ENCODE measurements at regions not wholly inside any gene's neighbourhood (a gene's known extent, or its start where the extent isn't known, plus 50 kb on each side); places are given as distances from the start of the nearest gene placed in this dataset.

- Histone ChIP-seq H3K4me1 (ENCODE audit: insufficient read depth, low read length, poor library complexity, severe bottlenecking) (peaks cover 4% of the 10 kb centered on the region), H3K36me3 (ENCODE audit: insufficient read depth, low read length) (no peaks in the 10 kb centered on the region), H3K9me3 (ENCODE audit: low read length) (no peaks in the 10 kb centered on the region; the same call in 1 of the 2 replicates), H3K4me3 (ENCODE audit: low read depth, low read length, poor library complexity, severe bottlenecking) (no peak overlapping the region), H3K79me2 (ENCODE audit: insufficient read depth, low read depth, low read length) (no peaks in the 10 kb centered on the region), H3K27ac (ENCODE audit: low read depth, low read length, poor library complexity, severe bottlenecking) (no peak overlapping the region), H3K4me2 (ENCODE audit: low read length) (no peak overlapping the region), H2AFZ (ENCODE audit: low read length) (no peak overlapping the region), H4K20me1 (ENCODE audit: insufficient read depth, low read length) (no peaks in the 10 kb centered on the region), H3K9me2 (ENCODE audit: insufficient read depth, low read length) (no peaks in the 10 kb centered on the region)
- intact Hi-C loops (cut with micrococcal nuclease; ENCODE audit: unreplicated experiment): loop anchor here (1.0 to 5.0 kb wide), 4 partner anchors 74 to 1051 kb away; no protein-coding TSS in a partner anchor
- no TSS peak for BruUV-seq (replicated peaks)
- POLR2A ChIA-PET: interaction anchor here (0.5 to 1.3 kb wide), 6 partner anchors 15 to 134 kb away, joined by 3 to 4 read pairs (median 4); no protein-coding TSS in a partner anchor
- CTCF ChIA-PET (ENCODE audit: unreplicated experiment): interaction anchor here (0.7 to 2.8 kb wide), 4 partner anchors 14 to 132 kb away, joined by 3 to 24 read pairs (median 6); no protein-coding TSS in a partner anchor
- peak; percentile 89 for DNase-seq (ENCODE audit: low spot score)
- TF ChIP-seq, protein P1, sequence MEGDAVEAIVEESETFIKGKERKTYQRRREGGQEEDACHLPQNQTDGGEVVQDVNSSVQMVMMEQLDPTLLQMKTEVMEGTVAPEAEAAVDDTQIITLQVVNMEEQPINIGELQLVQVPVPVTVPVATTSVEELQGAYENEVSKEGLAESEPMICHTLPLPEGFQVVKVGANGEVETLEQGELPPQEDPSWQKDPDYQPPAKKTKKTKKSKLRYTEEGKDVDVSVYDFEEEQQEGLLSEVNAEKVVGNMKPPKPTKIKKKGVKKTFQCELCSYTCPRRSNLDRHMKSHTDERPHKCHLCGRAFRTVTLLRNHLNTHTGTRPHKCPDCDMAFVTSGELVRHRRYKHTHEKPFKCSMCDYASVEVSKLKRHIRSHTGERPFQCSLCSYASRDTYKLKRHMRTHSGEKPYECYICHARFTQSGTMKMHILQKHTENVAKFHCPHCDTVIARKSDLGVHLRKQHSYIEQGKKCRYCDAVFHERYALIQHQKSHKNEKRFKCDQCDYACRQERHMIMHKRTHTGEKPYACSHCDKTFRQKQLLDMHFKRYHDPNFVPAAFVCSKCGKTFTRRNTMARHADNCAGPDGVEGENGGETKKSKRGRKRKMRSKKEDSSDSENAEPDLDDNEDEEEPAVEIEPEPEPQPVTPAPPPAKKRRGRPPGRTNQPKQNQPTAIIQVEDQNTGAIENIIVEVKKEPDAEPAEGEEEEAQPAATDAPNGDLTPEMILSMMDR (conservative IDR thresholded peaks at IDR 0.05; ENCODE audit: low read length): peak; percentile 89
- no peak for TF ChIP-seq EZH2phosphoT487 (IDR thresholded peaks at IDR 0.05; ENCODE audit: borderline replicate concordance, low read depth, low read length)
Measured at GRCh38 chr4:163681208-163681821, 186.8 kb downstream of the TMA16 start.

DNA sequence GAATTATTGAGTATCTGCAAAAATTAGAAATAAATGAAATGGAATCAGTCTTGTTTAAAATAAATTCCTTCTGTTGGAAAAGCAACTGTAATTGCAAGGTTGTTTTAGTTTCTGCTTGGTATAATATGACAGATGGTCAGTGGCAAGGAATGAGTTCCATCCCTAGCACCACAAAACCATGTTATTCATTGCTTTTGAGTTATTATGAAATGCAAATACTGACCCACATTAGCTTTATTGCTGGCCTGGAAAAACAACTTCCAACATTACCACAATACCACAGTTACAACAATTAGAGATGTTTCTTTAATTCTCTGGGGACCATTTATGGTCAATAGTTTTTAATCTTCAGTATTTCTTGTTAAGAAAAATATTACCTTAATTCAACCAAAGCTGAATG, 194.4 kb downstream of the TMA16 start:
- no peak for TF ChIP-seq EZH2phosphoT487 (IDR thresholded peaks at IDR 0.05; ENCODE audit: borderline replicate concordance, low read depth, low read length)
- TF ChIP-seq, protein P1 (conservative IDR thresholded peaks at IDR 0.05; ENCODE audit: low read length): no peak
- no peaks in the 10 kb centered on the region for H4K20me1 ChIP-seq (ENCODE audit: insufficient read depth, low read length)
- no peaks in the 10 kb centered on the region for H3K9me3 ChIP-seq (ENCODE audit: low read length)
- no peak overlapping the region for H2AFZ ChIP-seq (ENCODE audit: low read length)
- no peaks in the 10 kb centered on the region for H3K79me2 ChIP-seq (ENCODE audit: insufficient read depth, low read depth, low read length)
- no peak overlapping the region for H3K27ac ChIP-seq (ENCODE audit: low read depth, low read length, poor library complexity, severe bottlenecking)
- no peaks in the 10 kb centered on the region for H3K4me1 ChIP-seq (ENCODE audit: insufficient read depth, low read length, poor library complexity, severe bottlenecking)
- ChIA-PET CTCF (ENCODE audit: unreplicated experiment) (no interaction called here), POLR2A (interaction anchor here (0.6 to 1.5 kb wide), 2 partner anchors 14 to 190 kb away, joined by 3 to 5 read pairs; no protein-coding TSS in a partner anchor)
- H3K9me2 ChIP-seq (ENCODE audit: insufficient read depth, low read length): no peaks in the 10 kb centered on the region
- no peak overlapping the region for H3K4me2 ChIP-seq (ENCODE audit: low read length)
- no peak overlapping the region for H3K4me3 ChIP-seq (ENCODE audit: low read depth, low read length, poor library complexity, severe bottlenecking)
- no TSS peak for BruUV-seq (replicated peaks)
- no peaks in the 10 kb centered on the region for H3K36me3 ChIP-seq (ENCODE audit: insufficient read depth, low read length)
- intact Hi-C loops (cut with micrococcal nuclease; ENCODE audit: unreplicated experiment): no loop called here
- DNase-seq (ENCODE audit: low spot score): no peak

DNA sequence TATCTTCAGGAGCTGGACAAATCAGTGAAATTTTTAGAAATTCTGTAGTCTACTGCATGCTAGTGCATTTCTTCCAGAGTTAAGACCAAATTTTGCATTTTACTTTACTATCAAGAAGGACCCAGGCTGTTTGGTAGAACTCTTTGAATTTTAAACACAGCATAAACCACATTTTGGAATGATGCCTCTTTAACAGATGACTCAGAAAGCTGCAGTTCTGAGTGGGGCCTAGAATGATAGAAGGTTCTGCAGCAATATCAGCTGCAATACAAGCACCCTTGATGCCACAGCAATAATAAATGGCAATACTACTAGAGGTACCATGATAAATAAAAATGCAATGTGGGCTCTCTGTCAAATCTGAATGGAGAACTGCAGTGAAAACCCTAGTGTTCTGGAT, 198.7 kb downstream of the TMA16 start:
- Histone ChIP-seq H3K9me2 (ENCODE audit: insufficient read depth, low read length) (no peaks in the 10 kb centered on the region), H4K20me1 (ENCODE audit: insufficient read depth, low read length) (no peaks in the 10 kb centered on the region), H3K79me2 (ENCODE audit: insufficient read depth, low read depth, low read length) (no peaks in the 10 kb centered on the region), H3K9me3 (ENCODE audit: low read length) (no peaks in the 10 kb centered on the region), H3K27ac (ENCODE audit: low read depth, low read length, poor library complexity, severe bottlenecking) (no peak overlapping the region), H3K4me2 (ENCODE audit: low read length) (no peak overlapping the region), H3K4me1 (ENCODE audit: insufficient read depth, low read length, poor library complexity, severe bottlenecking) (no peaks in the 10 kb centered on the region), H3K4me3 (ENCODE audit: low read depth, low read length, poor library complexity, severe bottlenecking) (no peak overlapping the region), H2AFZ (ENCODE audit: low read length) (no peak overlapping the region), H3K36me3 (ENCODE audit: insufficient read depth, low read length) (no peaks in the 10 kb centered on the region)
- intact Hi-C loops (cut with micrococcal nuclease; ENCODE audit: unreplicated experiment): no loop called here
- ChIA-PET CTCF (ENCODE audit: unreplicated experiment) (no interaction called here), POLR2A (interaction anchor here (0.6 to 0.7 kb wide), 2 partner anchors 321 to 950 kb away, joined by 3 read pairs; no protein-coding TSS in a partner anchor)
- no TSS peak for BruUV-seq (replicated peaks)
- TF ChIP-seq, protein P1 (conservative IDR thresholded peaks at IDR 0.05; ENCODE audit: low read length): no peak
- TF ChIP-seq EZH2phosphoT487 (IDR thresholded peaks at IDR 0.05; ENCODE audit: borderline replicate concordance, low read depth, low read length): no peak
- no peak for DNase-seq (ENCODE audit: low spot score)

Data from OCI-LY7 (cell line).